Epithelial cell of prostate (primary cell): ENCODE measurements at regions not wholly inside any gene's neighbourhood (a gene's known extent, or its start where the extent isn't known, plus 50 kb on each side); places are given as distances from the start of the nearest gene placed in this dataset.

Source experiments
- DNase-seq: peaks from one replicate; pipeline ENCODE4 v3.0.0-alpha.2; 2011; ENCODE audit warnings: low read depth, low spot score
- H3K27ac ChIP-seq: fragments of 450-650 bp; 2 replicates; pipeline ENCODE4 v1.5.1; 2017; ENCODE audit warnings: mild to moderate bottlenecking

- no peak overlapping the region for H3K27ac ChIP-seq
- DNase-seq, result no peak
Measured at GRCh38 chr6:10307476-10307875, 107.4 kb downstream of the TFAP2A start.

- H3K27ac ChIP-seq, result no peak overlapping the region
- no peak for DNase-seq
Measured at GRCh38 chr6:10307028-10307427, 107.8 kb downstream of the TFAP2A start.

GRCh38 chr6:10305790-10306415, 109.0 kb downstream of the TFAP2A start:
- DNase-seq, result no peak
- no peak overlapping the region for H3K27ac ChIP-seq

DNA sequence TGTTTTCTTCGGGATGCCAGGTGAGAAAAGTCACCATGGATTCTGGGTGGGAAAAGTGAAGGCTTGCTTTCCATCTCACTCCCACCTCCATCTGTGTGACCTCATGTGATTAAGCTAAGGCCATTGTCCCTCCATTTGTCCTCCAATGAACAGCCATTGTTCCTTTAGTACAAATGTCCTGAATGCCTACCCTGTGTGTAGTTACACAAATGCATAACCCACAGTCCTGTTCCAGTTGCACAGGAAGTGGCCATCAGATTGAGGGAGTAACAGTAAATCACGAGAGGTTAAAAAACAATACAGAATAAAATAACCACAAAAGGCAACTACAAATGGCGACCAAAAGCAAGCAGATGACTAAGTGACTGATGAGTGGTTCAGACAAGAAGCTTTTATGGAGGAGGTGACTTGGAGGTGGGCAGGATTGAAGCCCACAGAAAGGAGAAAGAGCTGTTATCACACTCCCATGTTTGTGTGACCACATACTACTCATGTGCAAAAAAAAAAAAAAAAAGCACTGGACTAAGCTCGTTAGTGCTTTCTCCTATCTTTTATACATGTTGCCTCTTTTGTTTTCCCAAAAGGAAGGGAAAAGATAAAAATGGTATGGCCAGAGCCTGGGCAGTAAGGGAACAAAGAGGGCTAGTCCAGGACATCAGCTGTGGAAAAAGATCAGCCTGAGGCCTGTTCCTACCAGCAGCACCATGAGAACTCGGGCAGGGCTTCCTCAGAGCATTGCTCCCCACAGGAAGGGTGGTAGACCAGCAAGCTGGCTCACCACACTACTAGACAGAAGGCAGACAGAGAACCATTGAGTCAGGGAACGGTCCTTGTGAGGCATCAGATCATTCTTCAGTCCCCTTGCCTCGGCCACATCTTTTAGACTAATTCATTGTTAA, 111.0 kb downstream of the TFAP2A start:
- H3K27ac ChIP-seq, result no peak overlapping the region
- DNase-seq, result no peak

GRCh38 chr6:10302566-10303235, 112.2 kb downstream of the TFAP2A start:
- no peak for DNase-seq
- H3K27ac ChIP-seq, result no peak overlapping the region

DNA sequence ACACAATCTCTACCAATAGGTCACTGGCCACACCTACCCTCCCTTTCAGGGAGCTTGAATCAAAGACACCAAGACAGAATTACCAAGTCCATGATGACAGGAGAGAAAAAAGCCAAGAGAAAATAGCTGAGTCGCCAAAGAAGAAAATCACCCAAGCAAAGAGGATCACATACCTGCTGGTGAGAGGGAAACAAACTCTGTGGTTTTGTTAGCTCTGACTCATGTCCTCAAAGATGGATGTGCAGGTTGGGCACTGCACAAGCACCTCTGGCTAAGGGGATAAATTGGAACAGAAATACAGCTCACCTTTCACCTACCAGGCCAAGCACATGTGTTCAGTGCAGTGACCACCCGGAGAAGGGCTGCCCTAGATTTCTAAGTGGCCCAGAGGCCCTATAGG, 114.8 kb downstream of the TFAP2A start:
- peak; percentile 44 for DNase-seq
- H3K27ac ChIP-seq, result peak overlapping the region; percentile 34

GRCh38 chr6:10297832-10298231, 117.0 kb downstream of the TFAP2A start:
- no peak for DNase-seq
- peak overlapping the region; percentile 4 for H3K27ac ChIP-seq

DNA sequence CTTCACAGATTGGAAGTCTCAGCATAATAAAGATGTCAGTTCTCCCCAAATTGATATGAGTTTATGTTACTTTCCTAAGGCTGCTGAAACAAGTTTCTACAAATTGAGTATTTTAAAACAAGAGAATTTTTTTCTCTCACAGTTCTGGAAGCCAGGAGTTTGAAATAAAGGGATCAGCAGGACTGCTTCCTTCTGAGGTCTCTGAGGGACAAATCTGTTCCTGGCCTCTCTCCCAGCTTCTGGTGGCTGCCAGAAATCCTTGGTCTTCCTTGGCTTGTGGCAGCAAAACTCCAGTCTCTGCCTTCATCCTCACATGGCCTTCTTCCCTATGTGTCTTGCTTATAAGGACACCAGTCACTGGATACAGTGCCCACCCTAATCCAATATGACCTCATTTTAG, 136.1 kb downstream of the TFAP2A start:
- no peak for DNase-seq
- H3K27ac ChIP-seq, result no peak overlapping the region

DNA sequence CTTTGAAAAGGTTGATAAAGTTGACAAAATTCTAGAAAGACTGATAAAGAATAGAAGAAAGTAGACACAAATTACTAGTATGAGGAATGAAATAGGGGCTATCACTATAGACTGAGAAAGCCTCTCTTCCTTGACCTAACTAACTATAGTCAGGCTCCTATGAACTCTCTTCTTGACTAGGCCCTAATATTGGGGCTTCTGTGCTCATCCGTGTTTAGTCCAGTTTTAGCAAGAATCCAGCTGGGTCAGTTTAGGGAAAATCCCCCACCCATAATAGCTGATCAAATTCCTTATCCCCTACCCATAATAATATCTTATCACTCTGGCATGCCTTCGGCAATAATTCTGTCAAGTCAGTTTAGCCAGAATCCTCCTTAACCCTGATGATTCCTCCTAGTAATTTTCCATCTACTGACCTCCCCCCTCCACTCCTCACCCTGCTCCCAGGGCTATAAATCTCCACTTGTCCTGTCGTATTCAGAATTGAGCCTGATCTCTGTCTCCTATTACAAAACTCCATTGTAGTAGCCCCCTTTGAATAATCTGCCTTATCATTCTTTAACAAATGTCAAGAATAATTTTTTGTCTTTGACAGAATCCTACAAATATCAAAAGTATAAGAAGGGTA, 138.1 kb downstream of the TFAP2A start:
- H3K27ac ChIP-seq, result no peak overlapping the region
- no peak for DNase-seq

DNA sequence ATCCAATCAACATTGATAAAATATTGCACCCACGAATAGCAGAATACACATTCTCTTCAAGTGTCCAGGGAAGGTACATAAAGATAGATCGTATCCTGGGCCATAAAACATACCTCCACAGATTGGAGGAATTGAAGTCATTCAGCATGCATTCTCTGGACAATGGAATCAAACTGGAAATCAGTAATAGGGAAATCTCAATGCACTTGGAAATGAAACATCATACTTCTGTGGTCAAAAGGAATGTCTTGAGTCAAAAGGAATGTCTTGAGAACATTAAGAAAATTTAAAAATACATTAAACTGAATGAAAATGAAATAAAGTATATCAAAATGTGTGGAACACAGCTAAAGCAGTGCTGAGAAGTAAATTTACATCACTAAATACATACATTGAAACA, 138.8 kb downstream of the TFAP2A start:
- DNase-seq, result no peak
- no peak overlapping the region for H3K27ac ChIP-seq

- no peak overlapping the region for H3K27ac ChIP-seq
- no peak for DNase-seq
Measured at GRCh38 chr6:10272591-10272990, 142.3 kb downstream of the TFAP2A start.

GRCh38 chr6:10271982-10272381, 142.9 kb downstream of the TFAP2A start:
- H3K27ac ChIP-seq, result no peak overlapping the region
- DNase-seq, result no peak

DNA sequence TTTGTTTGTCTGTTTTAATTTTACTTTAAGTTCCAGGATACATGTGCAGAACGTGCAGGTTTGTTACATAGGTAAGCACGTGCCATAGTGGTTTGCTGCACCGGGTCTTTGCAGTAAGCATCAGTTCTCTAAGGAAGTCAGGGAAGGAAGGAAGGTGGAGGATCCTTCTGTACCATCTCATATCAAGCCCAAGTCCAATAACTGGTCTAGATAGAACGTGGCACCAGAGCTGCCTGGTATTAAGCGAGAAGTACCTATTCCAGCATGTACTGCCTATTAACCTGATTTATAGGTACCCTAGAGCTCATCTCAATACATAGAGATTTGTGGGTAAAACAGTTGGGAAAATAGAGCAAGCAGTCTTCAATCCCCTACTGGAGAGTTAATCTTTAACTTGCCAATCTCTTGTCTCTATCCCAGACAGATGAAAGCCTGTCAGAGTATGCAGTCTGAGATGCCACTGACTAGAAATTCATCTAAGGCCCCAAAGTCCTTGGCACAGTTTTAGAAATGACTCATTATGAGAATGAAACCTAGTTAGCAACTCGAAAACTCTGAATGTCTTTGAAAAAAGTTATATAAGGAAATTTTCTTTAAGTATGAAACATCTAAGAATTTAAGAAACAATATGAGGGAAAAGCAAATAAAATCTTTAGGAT, 144.9 kb downstream of the TFAP2A start:
- no peak for DNase-seq
- H3K27ac ChIP-seq, result no peak overlapping the region

DNA sequence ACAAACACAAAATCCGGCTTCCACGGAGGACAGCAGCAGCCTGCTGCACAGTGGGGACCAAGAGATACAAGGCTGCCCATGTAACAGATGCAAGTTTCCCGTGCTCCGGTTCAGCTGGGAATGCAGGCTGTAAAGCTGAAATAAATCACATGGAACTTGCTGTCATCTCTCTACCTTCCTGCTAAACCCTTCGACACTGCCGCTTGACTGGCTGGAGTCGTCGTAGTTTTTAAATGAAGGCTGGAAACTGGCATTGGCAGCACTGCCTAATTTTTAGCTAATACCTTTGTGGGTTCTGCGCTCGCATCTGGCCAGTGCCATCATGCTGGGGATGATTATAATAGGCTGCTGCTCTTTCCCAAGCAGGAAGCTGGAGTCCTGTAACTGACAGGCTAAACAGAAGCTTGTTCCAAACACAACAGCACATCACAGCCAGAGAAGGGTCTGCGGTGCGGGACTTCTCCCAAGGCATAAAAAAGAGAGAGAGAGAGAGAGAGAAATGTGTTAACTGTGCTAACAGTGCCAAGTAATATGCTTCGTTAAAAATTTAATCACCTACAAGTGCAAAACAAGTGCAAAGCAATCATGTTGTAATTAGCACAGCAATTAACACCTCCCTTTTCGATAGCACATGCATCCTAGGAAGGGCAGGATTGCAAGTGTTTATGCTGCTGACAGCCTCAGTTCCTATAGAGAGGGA, 146.1 kb downstream of the TFAP2A start:
- H3K27ac ChIP-seq, result no peak overlapping the region
- no peak for DNase-seq

GRCh38 chr6:10268111-10268510, 146.8 kb downstream of the TFAP2A start:
- DNase-seq, result no peak

GRCh38 chr6:10266462-10266861, 148.4 kb downstream of the TFAP2A start:
- peak overlapping the region; percentile 38 for H3K27ac ChIP-seq
- DNase-seq, result no peak

More at GRCh38 chr6:10268111-10268510, 146.8 kb downstream of the TFAP2A start:
- no peak overlapping the region for H3K27ac ChIP-seq

DNA sequence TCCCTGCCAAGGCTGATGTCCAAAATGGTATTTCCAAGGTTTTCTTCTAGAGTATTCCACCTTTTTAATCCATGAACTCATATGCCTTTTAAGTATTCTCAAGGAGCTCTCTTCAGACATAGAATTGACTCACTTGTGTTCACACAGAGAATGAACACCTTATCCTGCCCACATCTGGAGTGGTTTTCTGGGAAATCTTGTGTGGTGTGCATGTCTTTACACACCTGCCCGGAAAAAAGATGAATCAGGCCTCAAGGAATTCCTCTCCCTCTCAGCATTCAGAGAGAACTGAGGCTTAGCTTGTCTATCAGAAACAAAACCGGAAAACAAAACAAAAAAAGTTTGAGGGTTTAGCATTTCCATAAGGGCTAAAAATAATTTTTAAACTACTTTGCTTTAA, 148.8 kb downstream of the TFAP2A start:
- peak; percentile 77 for DNase-seq
- H3K27ac ChIP-seq, result peak overlapping the region; percentile 38

DNA sequence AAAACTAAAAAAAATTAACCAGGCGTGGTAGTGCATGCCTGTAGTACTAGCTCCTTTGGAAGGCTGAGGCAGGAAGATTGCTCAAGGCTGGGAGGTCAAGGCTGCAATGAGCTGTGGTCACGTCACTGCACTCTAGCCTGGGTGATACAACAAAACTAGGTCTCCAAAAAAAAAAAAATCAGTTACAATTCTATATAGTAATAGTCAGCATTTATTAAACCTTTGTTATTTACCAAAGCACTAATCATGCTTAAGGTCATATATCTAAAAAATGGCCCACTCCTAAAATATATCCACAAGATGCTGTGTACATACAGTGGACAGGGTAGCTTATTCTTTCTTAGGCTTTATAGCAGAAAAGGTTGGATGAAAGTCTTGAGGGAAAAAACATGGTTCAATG, 152.4 kb downstream of the TFAP2A start:
- DNase-seq, result no peak
- H3K27ac ChIP-seq, result no peak overlapping the region

- no peak for DNase-seq
- no peak overlapping the region for H3K27ac ChIP-seq
Measured at GRCh38 chr6:10259671-10260070, 155.2 kb downstream of the TFAP2A start.

DNA sequence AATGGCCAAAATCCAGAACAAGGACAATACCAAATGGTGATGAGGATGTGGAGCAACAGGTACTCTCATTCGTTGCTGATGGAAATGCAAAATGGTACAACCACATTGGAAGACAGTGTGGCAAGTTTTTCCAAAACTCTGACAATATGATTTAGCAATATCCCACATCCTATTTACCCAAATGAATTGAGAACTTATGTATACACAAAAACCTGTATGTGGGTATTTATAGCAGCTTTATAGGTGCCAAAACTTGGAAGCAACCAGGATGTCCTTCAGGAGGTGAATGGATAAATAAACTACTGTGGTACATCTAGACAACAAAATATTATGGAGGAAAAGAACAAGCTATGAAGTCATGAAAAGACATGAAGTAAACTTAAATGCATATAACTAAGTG, 156.5 kb downstream of the TFAP2A start:
- no peak for DNase-seq
- H3K27ac ChIP-seq, result no peak overlapping the region
